H1 (cell line): ENCODE measurements at regions not wholly inside any gene's neighbourhood (a gene's known extent, or its start where the extent isn't known, plus 50 kb on each side); places are given as distances from the start of the nearest gene placed in this dataset.

Experiments used
- CTCF ChIA-PET: fragments of 300-600 bp; sonication (Branson Sonifier 250); formaldehyde crosslinking; loops from one replicate; lab custom pipeline; 2021; ENCODE audit not compliant: partially characterized antibody; lab: Charles Lee
- POLR2A ChIA-PET: fragments of 300-600 bp; sonication (Branson Sonifier 250); formaldehyde crosslinking; loops from one replicate; lab custom pipeline; 2021; ENCODE audit warnings: inconsistent platforms; ENCODE audit not compliant: partially characterized antibody; lab: Charles Lee
- DNase-seq, 2 experiments: peaks; one replicate each; pipeline versions ENCODE4 v3.0.0 to v3.0.0-alpha.2; 2010 to 2022; ENCODE audit warnings: low spot score in 2 of 2, low read depth in 1 of 2, mixed read lengths in 1 of 2
- FAIRE-seq: peaks from 2 replicates; lab custom pipeline; 2011; peaks lifted over from hg19 to GRCh38; lab: Jason Lieb, UNC
- H2AFZ ChIP-seq: 2 replicates; pipeline ENCODE4 v1.8.1; 2012; ENCODE audit warnings: low read length, inconsistent platforms
- H2AK5ac ChIP-seq: 2 replicates; pipeline ENCODE4 v1.6.1; 2013; ENCODE audit warnings: low read depth, low read length
- H2BK120ac ChIP-seq: replicated peaks from 2 replicates; pipeline ENCODE3; 2013; ENCODE audit warnings: low read depth, low read length, inconsistent platforms
- H2BK12ac ChIP-seq: 2 replicates; pipeline ENCODE4 v1.6.1; 2013; ENCODE audit warnings: low read depth, low read length
- H2BK15ac ChIP-seq: 2 replicates; pipeline ENCODE4 v1.6.1; 2013; ENCODE audit warnings: low read length
- H2BK20ac ChIP-seq: 2 replicates; pipeline ENCODE4 v1.6.1; 2013; ENCODE audit warnings: low read length
- H2BK5ac ChIP-seq: 2 replicates; pipeline ENCODE4 v1.6.1; 2013; ENCODE audit warnings: low read depth, low read length
- H3K14ac ChIP-seq: 2 replicates; pipeline ENCODE4 v1.6.1; 2013; ENCODE audit warnings: inconsistent platforms; ENCODE audit not compliant: insufficient read length
- H3K18ac ChIP-seq: 2 replicates; pipeline ENCODE4 v1.6.1; 2013; ENCODE audit warnings: low read length; ENCODE audit errors: extremely low read depth
- H3K23ac ChIP-seq: 2 replicates; pipeline ENCODE4 v1.6.1; 2013; ENCODE audit warnings: inconsistent platforms; ENCODE audit not compliant: insufficient read length
- H3K23me2 ChIP-seq: 2 replicates; pipeline ENCODE4 v1.6.1; 2013; ENCODE audit warnings: low read depth, low read length
- H3K27ac ChIP-seq: 2 replicates; pipeline ENCODE4 v1.6.1; 2011; ENCODE audit warnings: low read depth, low read length, inconsistent platforms
- H3K27me3 ChIP-seq, 4 experiments: replicated peaks in 1 of 4; 1 replicate in 1 of 4; 2 replicates in 3 of 4; pipeline versions ENCODE4 v1.6.1 to v1.8.1; 2011 to 2013; ENCODE audit warnings: low read length in 3 of 4, mild to moderate bottlenecking in 3 of 4, inconsistent platforms in 2 of 4, mixed read lengths in 2 of 4, moderate library complexity in 1 of 4; ENCODE audit not compliant: control insufficient read depth in 3 of 4, insufficient read depth in 3 of 4; ENCODE audit errors: extremely low read depth in 1 of 4
- H3K36me3 ChIP-seq, 4 experiments: 2 replicates each; pipeline versions ENCODE4 v1.6.1 to v1.8.1; 2011 to 2013; ENCODE audit warnings: mild to moderate bottlenecking in 4 of 4, low read length in 3 of 4, moderate library complexity in 2 of 4, control low read depth in 1 of 4, inconsistent platforms in 1 of 4; ENCODE audit not compliant: insufficient read depth in 4 of 4, control insufficient read depth in 2 of 4
- H3K4ac ChIP-seq: replicated peaks from 2 replicates; pipeline ENCODE3; 2013; ENCODE audit warnings: low read length, low read depth, mixed read lengths, inconsistent platforms; ENCODE audit not compliant: insufficient read length
- H3K4me1 ChIP-seq, 4 experiments: replicated peaks in 1 of 4; 1 replicate in 1 of 4; 2 replicates in 3 of 4; pipeline versions ENCODE4 v1.6.1 to v1.8.1; 2011 to 2013; ENCODE audit warnings: low read length in 3 of 4, inconsistent platforms in 2 of 4, mixed read lengths in 1 of 4; ENCODE audit not compliant: insufficient read depth in 4 of 4, control insufficient read depth in 3 of 4
- H3K4me2 ChIP-seq, 2 experiments: 2 replicates each; pipeline versions ENCODE4 v1.6.1 to v1.8.1; 2011 to 2013; ENCODE audit warnings: low read depth in 2 of 2, low read length in 2 of 2, control low read depth in 1 of 2, inconsistent platforms in 1 of 2, mild to moderate bottlenecking in 1 of 2; ENCODE audit not compliant: insufficient read depth in 1 of 2
- H3K4me3 ChIP-seq, 4 experiments: fragments of 200-600, 300-600 bp in 1 of 4; sonication (generic), shearing (Covaris generic), sonication (Bioruptor Twin) in 1 of 4; 2 replicates each; pipeline versions ENCODE4 v1.5.1 to v1.8.1; 2011 to 2016; ENCODE audit warnings: low read length in 4 of 4, low read depth in 3 of 4, control low read depth in 2 of 4, inconsistent platforms in 2 of 4, mild to moderate bottlenecking in 2 of 4, mixed read lengths in 1 of 4, moderate library complexity in 1 of 4; ENCODE audit not compliant: insufficient read depth in 2 of 4; ENCODE audit errors: extremely low read depth in 1 of 4
- H3K56ac ChIP-seq: replicated peaks from 2 replicates; pipeline ENCODE3; 2013; ENCODE audit warnings: low read depth, mild to moderate bottlenecking, mixed read lengths, low read length, inconsistent platforms; ENCODE audit not compliant: insufficient read length
- H3K79me1 ChIP-seq: 2 replicates; pipeline ENCODE4 v1.6.1; 2013; ENCODE audit warnings: low read depth, low read length, control low read depth
- H3K79me2 ChIP-seq, 2 experiments: 2 replicates each; pipeline versions ENCODE4 v1.6.1 to v1.8.1; 2012 to 2013; ENCODE audit warnings: low read length in 2 of 2, mild to moderate bottlenecking in 2 of 2, inconsistent platforms in 1 of 2; ENCODE audit not compliant: insufficient read depth in 2 of 2, control insufficient read depth in 1 of 2
- H3K9ac ChIP-seq, 4 experiments: replicated peaks in 1 of 4; 1 replicate in 1 of 4; 2 replicates in 3 of 4; pipeline versions ENCODE4 v1.6.1 to v1.8.1; 2011 to 2013; ENCODE audit warnings: low read depth in 3 of 4, low read length in 3 of 4, control low read depth in 2 of 4, mild to moderate bottlenecking in 2 of 4, moderate library complexity in 2 of 4, inconsistent platforms in 1 of 4; ENCODE audit errors: extremely low read depth in 1 of 4
- H3K9me3 ChIP-seq, 2 experiments: 2 replicates each; pipeline versions ENCODE4 v1.6.1 to v1.8.1; 2012 to 2013; ENCODE audit warnings: mild to moderate bottlenecking in 2 of 2, moderate library complexity in 2 of 2, control low read depth in 1 of 2, inconsistent platforms in 1 of 2, low read depth in 1 of 2, low read length in 1 of 2, mixed read lengths in 1 of 2; ENCODE audit not compliant: insufficient read depth in 2 of 2
- H4K20me1 ChIP-seq, 2 experiments: replicated peaks in 1 of 2; 2 replicates each; pipeline versions ENCODE3 to v1.8.1; 2011 to 2013; ENCODE audit warnings: inconsistent platforms in 2 of 2, low read length in 2 of 2, mild to moderate bottlenecking in 1 of 2; ENCODE audit not compliant: insufficient read depth in 2 of 2, control insufficient read depth in 1 of 2
- H4K5ac ChIP-seq: 2 replicates; pipeline ENCODE4 v1.6.1; 2013; ENCODE audit warnings: low read length, low read depth, mixed read lengths, inconsistent platforms; ENCODE audit not compliant: insufficient read length
- H4K8ac ChIP-seq: 2 replicates; pipeline ENCODE4 v1.8.0; 2013; ENCODE audit warnings: mild to moderate bottlenecking, moderate library complexity, low read length, inconsistent platforms; ENCODE audit not compliant: insufficient read depth; ENCODE audit errors: extremely low read depth
- H4K91ac ChIP-seq: replicated peaks from 2 replicates; pipeline ENCODE3; 2013; ENCODE audit warnings: low read length, mixed read lengths, inconsistent platforms; ENCODE audit not compliant: insufficient read length
- CTBP2 ChIP-seq: IDR thresholded peaks from 2 replicates; pipeline ENCODE4 v1.7.0; 2011; ENCODE audit warnings: borderline replicate concordance, mild to moderate bottlenecking, moderate library complexity, mixed read lengths, low read length; ENCODE audit not compliant: insufficient read depth, insufficient read length
- EGR1 ChIP-seq: IDR thresholded peaks from 2 replicates; pipeline ENCODE4 v1.6.1; 2011; ENCODE audit warnings: low read depth, low read length, borderline replicate concordance
- FOSL1 ChIP-seq: IDR thresholded peaks from 2 replicates; pipeline ENCODE4 v1.6.1; 2011; ENCODE audit warnings: mild to moderate bottlenecking, low read depth, low read length, moderate library complexity; ENCODE audit not compliant: insufficient read depth
- GABPA ChIP-seq: IDR thresholded peaks from 2 replicates; pipeline ENCODE4 v1.6.1; 2011; ENCODE audit warnings: mild to moderate bottlenecking, low read length, moderate library complexity, borderline replicate concordance; ENCODE audit not compliant: insufficient read depth
- GTF2F1 ChIP-seq: IDR thresholded peaks from 2 replicates; pipeline ENCODE4 v1.6.1; 2012; ENCODE audit warnings: low read depth, low read length, improper control_type of control experiment, borderline replicate concordance
- USF2 ChIP-seq: IDR thresholded peaks from 2 replicates; pipeline ENCODE4 v1.6.1; 2011; ENCODE audit warnings: low read length, improper control_type of control experiment
- WGBS, 2 experiments: shearing (Covaris generic) in 1 of 2; methylation state at CpG; one replicate each; pipeline versions ENCODE4 v1.1.6 to v1.1.7; 2013 to 2015; ENCODE audit warnings: low lambda C conversion rate in 2 of 2, mixed read lengths in 2 of 2, inconsistent platforms in 1 of 2, low coverage in 1 of 2, missing lambda C conversion rate in 1 of 2; ENCODE audit not compliant: insufficient replicate concordance in 2 of 2, insufficient coverage in 1 of 2, insufficient read length in 1 of 2; ENCODE audit errors: extremely low coverage in 1 of 2, missing lambda C conversion rate in 1 of 2; 5-methylcytosine and 5-hydroxymethylcytosine counted together
- TF ChIP-seq, protein P1 (sequence below): IDR thresholded peaks from 2 replicates; pipeline ENCODE4 v1.6.1; 2012; ENCODE audit warnings: low read length, inconsistent platforms

GRCh38 chr20:62554214-62554897 lies 78.6 kb upstream of the GATA5 start:
- peaks cover 0 to 11% (median 2%) of the 10 kb centered on the region in 4 experiments; a peak in 5 of 7 replicates for H3K4me1 ChIP-seq
- H2BK5ac ChIP-seq, result no peak overlapping the region
- H2BK20ac ChIP-seq, result no peak overlapping the region
- no peaks in the 10 kb centered on the region for H3K36me3 ChIP-seq
- H3K79me2 ChIP-seq, result no peaks in the 10 kb centered on the region
- H4K91ac ChIP-seq, result peak overlapping the region; percentile 55
- no peak overlapping the region for H2AFZ ChIP-seq
- no peak overlapping the region for H3K18ac ChIP-seq
- ChIA-PET POLR2A (interaction anchor here (0.6 kb wide), 2 partner anchors 23 to 74 kb away, joined by 3 read pairs; no protein-coding TSS in a partner anchor), CTCF (interaction anchor here (0.7 to 2.7 kb wide), 10 partner anchors 10 to 69 kb away, joined by 3 to 15 read pairs (median 4); no protein-coding TSS in a partner anchor)
- peaks cover 10 to 27% (median 20%) of the 10 kb centered on the region in 4 experiments for H3K27me3 ChIP-seq
- H3K4me3 ChIP-seq, result no peak overlapping the region
- no peak overlapping the region for H3K56ac ChIP-seq
- H2AK5ac ChIP-seq, result no peak overlapping the region
- H3K9ac ChIP-seq, result no peak overlapping the region
- FAIRE-seq (no peak), DNase-seq (no peak)
- no peak overlapping the region for H4K8ac ChIP-seq
- no peak overlapping the region for H2BK12ac ChIP-seq
- no peak overlapping the region for H2BK120ac ChIP-seq
- H3K23ac ChIP-seq, result no peak overlapping the region
- no peak overlapping the region for H2BK15ac ChIP-seq
- no peak overlapping the region for H3K14ac ChIP-seq
- H3K79me1 ChIP-seq, result no peaks in the 10 kb centered on the region
- H4K20me1 ChIP-seq, result peaks cover 0 to 2% of the 10 kb centered on the region in 2 experiments
- no peak overlapping the region for H3K4me2 ChIP-seq
- H4K5ac ChIP-seq, result no peak overlapping the region
- WGBS, 2 experiments, result 87% methylated on average over 20 of the region's 35 CpGs; no CpG with 5 or more reads in 1 of the 2 experiments
- H3K27ac ChIP-seq, result no peak overlapping the region
- no peak overlapping the region for H3K4ac ChIP-seq
- H3K23me2 ChIP-seq, result peaks cover 6% of the 10 kb centered on the region; the same call in 1 of the 2 replicates
- no peaks in the 10 kb centered on the region for H3K9me3 ChIP-seq
- TF ChIP-seq FOSL1 (no peak), USF2 (no peak), GABPA (no peak), EGR1 (no peak), CTBP2 (no peak), GTF2F1 (no peak)
- TF ChIP-seq, protein P1, sequence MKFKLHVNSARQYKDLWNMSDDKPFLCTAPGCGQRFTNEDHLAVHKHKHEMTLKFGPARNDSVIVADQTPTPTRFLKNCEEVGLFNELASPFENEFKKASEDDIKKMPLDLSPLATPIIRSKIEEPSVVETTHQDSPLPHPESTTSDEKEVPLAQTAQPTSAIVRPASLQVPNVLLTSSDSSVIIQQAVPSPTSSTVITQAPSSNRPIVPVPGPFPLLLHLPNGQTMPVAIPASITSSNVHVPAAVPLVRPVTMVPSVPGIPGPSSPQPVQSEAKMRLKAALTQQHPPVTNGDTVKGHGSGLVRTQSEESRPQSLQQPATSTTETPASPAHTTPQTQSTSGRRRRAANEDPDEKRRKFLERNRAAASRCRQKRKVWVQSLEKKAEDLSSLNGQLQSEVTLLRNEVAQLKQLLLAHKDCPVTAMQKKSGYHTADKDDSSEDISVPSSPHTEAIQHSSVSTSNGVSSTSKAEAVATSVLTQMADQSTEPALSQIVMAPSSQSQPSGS, result no peak
